ENCODE measurements at regions not wholly inside any gene's neighbourhood (a gene's known extent, or its start where the extent isn't known, plus 50 kb on each side); places are given as distances from the start of the nearest gene placed in this dataset.
"Not testable (repeated sequence)": the region's sequence is repeated elsewhere in the genome, so short reads cannot be mapped to it uniquely, and the experiment has no call there.

- DNase-seq, result not testable (repeated sequence)
These were observed 67.4 kb upstream of the ZNF169 start for GRCh38 chr9:94191706-94192105.

- no peak for DNase-seq
These were observed 60.7 kb upstream of the ZNF169 start for GRCh38 chr9:94198414-94198813.

DNA sequence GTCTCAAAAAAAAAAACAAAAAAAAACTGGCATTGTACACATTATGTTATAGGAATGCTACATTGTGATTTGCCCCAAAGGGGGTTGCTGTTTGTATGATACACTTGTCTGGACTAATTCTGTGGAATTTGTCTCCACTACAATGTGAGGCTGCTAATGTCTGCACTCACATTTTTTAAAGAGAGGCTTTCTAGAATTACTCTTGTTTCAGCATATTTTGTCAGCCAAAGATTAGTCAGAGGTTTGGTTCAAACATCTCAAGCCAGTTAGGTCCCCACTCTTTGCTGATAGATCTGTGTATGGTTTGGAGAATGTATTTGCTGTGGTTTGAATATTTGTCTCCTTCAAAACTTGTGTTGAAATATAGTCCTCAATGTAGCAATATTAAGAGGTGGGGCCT is 59.3 kb upstream of the ZNF169 start:
- DNase-seq, result no peak

DNA sequence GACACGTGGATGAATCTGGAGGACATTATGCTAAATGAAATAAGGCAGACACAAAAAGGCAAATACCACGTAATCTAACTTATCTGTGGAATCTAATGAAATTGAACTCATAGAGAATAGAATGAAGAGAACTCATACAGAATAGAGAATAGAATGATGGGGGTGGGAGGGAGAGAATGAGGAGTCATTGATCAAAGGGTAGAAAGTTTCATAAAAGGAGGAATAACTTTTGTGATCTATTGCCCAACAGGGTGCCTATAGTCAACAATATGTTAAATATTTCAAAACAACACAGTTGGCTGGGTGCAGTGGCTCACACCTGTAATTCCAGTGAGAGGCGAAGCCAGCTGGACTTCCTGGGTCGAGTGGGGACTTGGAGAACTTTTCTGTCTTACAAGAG is 54.9 kb upstream of the ZNF169 start:
- DNase-seq, result no peak

- DNase-seq, result no peak
These were observed 51.3 kb upstream of the ZNF169 start for GRCh38 chr9:94207781-94208180.
